HCT116 (cell line): ENCODE measurements at regions not wholly inside any gene's neighbourhood (a gene's known extent, or its start where the extent isn't known, plus 50 kb on each side); places are given as distances from the start of the nearest gene placed in this dataset.

Experiments used
- ATAC-seq: fragments of 200-7000 bp; cut with Tn5 transposase; 2 replicates; pipeline ENCODE4 v1.9.1; 2020; ENCODE audit warnings: mild to moderate bottlenecking, moderate library complexity
- BruUV-seq: library from RNA; stranded (reverse); fragments of 400-500 nt; replicated peaks from 2 replicates; lab custom pipeline; 2021; lab: Mats Ljungman, UMichigan
- CTCF ChIA-PET: fragments of 300-600 bp; sonication (Branson Sonifier 250); formaldehyde crosslinking; loops from one replicate; lab custom pipeline; 2021; ENCODE audit warnings: antibody characterized with exemption; lab: Charles Lee
- POLR2A ChIA-PET: fragments of 300-600, 350-600 bp; sonication (Branson Sonifier 250); formaldehyde crosslinking; loops from one replicate; lab custom pipeline; 2021; ENCODE audit warnings: antibody characterized with exemption; lab: Charles Lee
- RAD21 ChIA-PET, 2 experiments: fragments of 300-600 bp; sonication (Branson Sonifier 250); formaldehyde crosslinking; loops; one replicate each; lab custom pipeline; 2023; ENCODE audit warnings: low total read pairs in 2 of 2; ENCODE audit not compliant: uncharacterized antibody in 2 of 2, unreplicated experiment in 2 of 2, low non-redundant PET in 1 of 2; lab: Charles Lee
- DNase-seq: peaks from one replicate; pipeline ENCODE4 v3.0.0-alpha.2; 2010; ENCODE audit warnings: low read depth, low spot score
- H2AFZ ChIP-seq: fragments of 200-600 bp; shearing (Covaris generic), sonication (generic); 2 replicates; pipeline ENCODE4 v1.6.1; 2017; ENCODE audit warnings: low read depth, mixed run types, mixed read lengths, antibody characterized with exemption, low read length; ENCODE audit not compliant: poor library complexity, severe bottlenecking
- H3K27ac ChIP-seq: 2 replicates; pipeline ENCODE4 v1.5.1; 2012; ENCODE audit warnings: low read depth, low read length
- H3K27me3 ChIP-seq: fragments of 200-600 bp; sonication (generic); 2 replicates; pipeline ENCODE4 v1.6.1; 2016; ENCODE audit warnings: mixed run types, low read length, mixed read lengths; ENCODE audit not compliant: insufficient read depth
- H3K36me3 ChIP-seq, 2 experiments: fragments of 200-500 bp in 1 of 2; fragments of 200-600 bp in 1 of 2; sonication (Bioruptor generic) in 1 of 2; sonication (generic) in 1 of 2; 2 replicates each; pipeline versions ENCODE4 v1.5.1 to v1.6.1; 2014 to 2016; ENCODE audit warnings: low read length in 2 of 2, inconsistent platforms in 1 of 2, mixed read lengths in 1 of 2, mixed run types in 1 of 2; ENCODE audit not compliant: insufficient read depth in 2 of 2, control insufficient read depth in 1 of 2
- H3K4me1 ChIP-seq, 2 experiments: fragments of 200-600 bp in 1 of 2; sonication (generic) in 1 of 2; 2 replicates each; pipeline versions ENCODE4 v1.5.1 to v1.6.1; 2012 to 2017; ENCODE audit warnings: low read length in 2 of 2, inconsistent platforms in 1 of 2, mild to moderate bottlenecking in 1 of 2, mixed read lengths in 1 of 2, mixed run types in 1 of 2, moderate library complexity in 1 of 2; ENCODE audit not compliant: insufficient read depth in 2 of 2, control insufficient read depth in 1 of 2
- H3K4me2 ChIP-seq: fragments of 200-600 bp; sonication (generic); 2 replicates; pipeline ENCODE4 v1.6.1; 2017; ENCODE audit warnings: mixed run types, low read length, mixed read lengths
- H3K4me3 ChIP-seq, 2 experiments: fragments of 200-600 bp in 1 of 2; sonication (generic) in 1 of 2; replicated peaks in 1 of 2; 2 replicates each; pipeline ENCODE4 v1.5.1; 2011 to 2016; ENCODE audit warnings: low read length in 2 of 2, control low read depth in 1 of 2, low read depth in 1 of 2, mild to moderate bottlenecking in 1 of 2, mixed read lengths in 1 of 2, mixed run types in 1 of 2
- H3K79me2 ChIP-seq: fragments of 200-600 bp; sonication (generic); 2 replicates; pipeline ENCODE4 v1.6.1; 2017; ENCODE audit warnings: mild to moderate bottlenecking, mixed run types, low read length, moderate library complexity, mixed read lengths; ENCODE audit not compliant: insufficient read depth
- H3K9ac ChIP-seq: fragments of 200-600 bp; sonication (generic); 2 replicates; pipeline ENCODE4 v1.6.1; 2016; ENCODE audit warnings: low read length, mixed read lengths
- H3K9me2 ChIP-seq: fragments of 200-600 bp; sonication (generic), shearing (Covaris generic); 2 replicates; pipeline ENCODE4 v1.6.1; 2017; ENCODE audit warnings: mixed run types, mild to moderate bottlenecking, moderate library complexity; ENCODE audit not compliant: insufficient read depth
- H3K9me3 ChIP-seq, 2 experiments: fragments of 200-500 bp in 1 of 2; fragments of 200-600 bp in 1 of 2; sonication (Bioruptor generic) in 1 of 2; sonication (generic) in 1 of 2; 2 replicates each; pipeline ENCODE4 v1.6.1; 2014 to 2017; ENCODE audit warnings: low read length in 2 of 2, mixed read lengths in 2 of 2, inconsistent platforms in 1 of 2, low read depth in 1 of 2, mild to moderate bottlenecking in 1 of 2, mixed run types in 1 of 2, moderate library complexity in 1 of 2; ENCODE audit not compliant: control insufficient read depth in 1 of 2, insufficient read depth in 1 of 2
- H4K20me1 ChIP-seq: fragments of 200-600 bp; sonication (generic), shearing (Covaris generic); 2 replicates; pipeline ENCODE4 v1.6.1; 2017; ENCODE audit warnings: mixed run types, mild to moderate bottlenecking, moderate library complexity; ENCODE audit not compliant: insufficient read depth
- ATF3 ChIP-seq: IDR thresholded peaks from 2 replicates; pipeline ENCODE4 v1.6.1; 2012
- CBX3 ChIP-seq: IDR thresholded peaks from 2 replicates; pipeline ENCODE4 v1.6.1; 2012; ENCODE audit warnings: low read depth
- CEBPB ChIP-seq: IDR thresholded peaks from 2 replicates; pipeline ENCODE4 v1.6.1; 2012; ENCODE audit warnings: low read depth
- CTCF ChIP-seq, 3 experiments: fragments of 200-600 bp in 1 of 3; sonication (generic) in 1 of 3; IDR thresholded peaks in 2 of 3; conservative IDR thresholded peaks in 1 of 3; 2 replicates each; pipeline ENCODE4 v1.5.1; 2012 to 2017; ENCODE audit warnings: low read depth in 2 of 3, low read length in 2 of 3, antibody characterized with exemption in 1 of 3, borderline replicate concordance in 1 of 3, control low read depth in 1 of 3, mild to moderate bottlenecking in 1 of 3, mixed read lengths in 1 of 3, mixed run types in 1 of 3, moderate library complexity in 1 of 3; ENCODE audit not compliant: insufficient read depth in 1 of 3
- EGR1 ChIP-seq: IDR thresholded peaks from 2 replicates; pipeline ENCODE4 v1.6.1; 2012; ENCODE audit warnings: low read depth
- ELF1 ChIP-seq: IDR thresholded peaks from 2 replicates; pipeline ENCODE4 v1.6.1; 2012; ENCODE audit warnings: low read depth, borderline replicate concordance
- EZH2 ChIP-seq: fragments of 200-600 bp; sonication (generic); IDR thresholded peaks from 2 replicates; pipeline ENCODE4 v1.6.1; 2017; ENCODE audit warnings: antibody characterized with exemption, mixed run types
- FOSL1 ChIP-seq: IDR thresholded peaks from 2 replicates; pipeline ENCODE4 v1.6.1; 2012; ENCODE audit warnings: low read depth
- JUND ChIP-seq: IDR thresholded peaks from 2 replicates; pipeline ENCODE4 v1.6.1; 2012
- MAX ChIP-seq: IDR thresholded peaks from 2 replicates; pipeline ENCODE4 v1.6.1; 2012
- POLR2A ChIP-seq: IDR thresholded peaks from 2 replicates; pipeline ENCODE4 v1.7.0; 2011; ENCODE audit warnings: borderline replicate concordance; ENCODE audit not compliant: insufficient read depth, insufficient read length; ENCODE audit errors: extremely low read depth
- POLR2AphosphoS5 ChIP-seq: IDR thresholded peaks from 2 replicates; pipeline ENCODE4 v1.6.1; 2011; ENCODE audit warnings: mild to moderate bottlenecking, low read depth, low read length, moderate library complexity
- SIN3A ChIP-seq: IDR thresholded peaks from 2 replicates; pipeline ENCODE4 v1.6.1; 2012; ENCODE audit warnings: low read depth
- SP1 ChIP-seq: IDR thresholded peaks from 2 replicates; pipeline ENCODE4 v1.6.1; 2012; ENCODE audit warnings: low read depth
- SRF ChIP-seq: IDR thresholded peaks from 2 replicates; pipeline ENCODE4 v1.6.1; 2012; ENCODE audit warnings: low read depth
- TCF7L2 ChIP-seq: IDR thresholded peaks from 2 replicates; pipeline ENCODE4 v1.7.0; 2011; ENCODE audit warnings: borderline replicate concordance, inconsistent platforms; ENCODE audit not compliant: insufficient read depth, insufficient read length; ENCODE audit errors: extremely low read depth
- YY1 ChIP-seq: IDR thresholded peaks from 2 replicates; pipeline ENCODE4 v1.6.1; 2011; ENCODE audit warnings: low read length, low read depth, moderate library complexity, mild to moderate bottlenecking; ENCODE audit not compliant: insufficient replicate concordance; ENCODE audit errors: extremely low read depth
- ZBTB33 ChIP-seq: IDR thresholded peaks from 2 replicates; pipeline ENCODE4 v1.6.1; 2011; ENCODE audit warnings: mild to moderate bottlenecking, low read length, moderate library complexity; ENCODE audit not compliant: insufficient replicate concordance; ENCODE audit errors: extremely low read depth
- ZNF274 ChIP-seq: fragments of 200-500 bp; sonication (Bioruptor generic); IDR thresholded peaks from 2 replicates; pipeline ENCODE4 v1.6.1; 2014; ENCODE audit warnings: mild to moderate bottlenecking, low read depth, low read length, inconsistent platforms
- intact Hi-C: fragments of 100-400 bp; cut with micrococcal nuclease; formaldehyde crosslinking; loops from 2 replicates; pipeline ENCODE4 v1.10.0; 2022

GRCh38 chr1:187151555-187151954 lies 322.8 kb downstream of the PLA2G4A start:
- Histone ChIP-seq H3K4me1 (no peaks in the 10 kb centered on the region), H3K36me3 (no peaks in the 10 kb centered on the region), H3K9me3 (no peaks in the 10 kb centered on the region), H3K4me2 (no peak overlapping the region), H3K27me3 (no peaks in the 10 kb centered on the region), H3K9ac (no peak overlapping the region), H4K20me1 (no peaks in the 10 kb centered on the region), H2AFZ (no peak overlapping the region), H3K4me3 (no peak overlapping the region), H3K9me2 (no peaks in the 10 kb centered on the region), H3K79me2 (no peaks in the 10 kb centered on the region), H3K27ac (no peak overlapping the region)
- no peak for DNase-seq
- ChIA-PET RAD21 (no interaction called here), POLR2A (no interaction called here), CTCF (no interaction called here)
- ATAC-seq: no peak
- intact Hi-C loops: no loop called here
- TF ChIP-seq YY1 (no peak), ATF3 (no peak), TCF7L2 (no peak), EZH2 (no peak), EGR1 (no peak), ZNF274 (no peak), POLR2A (no peak), SP1 (no peak), ELF1 (no peak), MAX (no peak), CTCF (IDR thresholded peaks at IDR 0.05 in 2 of 3, conservative IDR thresholded peaks at IDR 0.05 in 1 of 3; ENCODE audit: borderline replicate concordance in 1 of 3, insufficient read depth in 1 of 3, low read depth in 2 of 3, low read length in 2 of 3) (no peak), JUND (no peak), SIN3A (no peak), POLR2AphosphoS5 (no peak), SRF (no peak), ZBTB33 (no peak), CBX3 (no peak), CEBPB (no peak), FOSL1 (no peak)
- BruUV-seq: no TSS peak
